ENCODE measurements at regions not wholly inside any gene's neighbourhood (a gene's known extent, or its start where the extent isn't known, plus 50 kb on each side); places are given as distances from the start of the nearest gene placed in this dataset.

- no peak for DNase-seq (ENCODE audit: low read depth in 3 of 3)
Measured at GRCh38 chr5:174159327-174160114, 114.0 kb downstream of the NSG2 start.

GRCh38 chr5:174165406-174165805 lies 119.9 kb downstream of the NSG2 start:
- DNase-seq (ENCODE audit: low read depth in 3 of 3), result no peak

DNA sequence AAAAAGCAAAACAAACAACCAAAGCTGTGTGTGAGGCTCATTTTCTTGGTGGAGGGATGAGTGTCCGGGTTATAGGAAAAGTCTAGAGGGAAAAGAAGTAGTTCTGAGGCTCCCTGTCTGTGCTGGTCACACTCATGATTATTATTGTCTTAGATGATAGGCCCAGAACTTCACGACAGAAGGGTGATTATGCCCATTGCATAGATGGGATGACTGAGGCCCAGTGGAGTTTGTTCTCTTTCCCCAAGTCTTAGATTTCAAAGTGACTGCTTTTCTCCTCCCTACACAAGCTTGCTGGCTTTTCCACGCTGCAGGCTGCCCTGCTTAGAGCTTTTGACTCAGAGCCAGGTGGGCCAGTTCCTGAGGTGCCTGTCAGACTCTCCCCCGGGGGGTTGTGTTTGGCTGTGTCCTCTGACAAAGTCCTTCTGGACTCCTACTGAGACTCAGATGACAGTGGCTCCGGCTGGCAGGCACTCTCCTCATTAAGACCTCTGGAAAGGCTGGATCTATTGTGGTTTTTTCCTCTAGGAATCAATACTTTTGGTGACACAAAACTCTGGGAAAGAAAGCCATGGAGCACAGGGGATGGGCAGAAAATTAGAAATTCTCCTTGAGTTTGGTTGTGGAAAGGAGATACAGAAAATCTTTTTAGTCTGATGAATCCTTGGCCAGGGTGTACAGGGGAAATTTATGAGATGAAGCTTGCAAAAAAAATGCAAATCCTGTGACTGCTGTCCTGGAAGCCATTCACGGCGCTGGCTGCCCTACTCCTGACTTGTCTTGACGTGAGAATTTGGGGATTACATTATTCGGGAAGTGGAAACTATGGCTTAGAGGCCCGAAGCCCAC lies 120.9 kb downstream of the NSG2 start:
- DNase-seq (ENCODE audit: low read depth in 3 of 3), result no peak

DNA sequence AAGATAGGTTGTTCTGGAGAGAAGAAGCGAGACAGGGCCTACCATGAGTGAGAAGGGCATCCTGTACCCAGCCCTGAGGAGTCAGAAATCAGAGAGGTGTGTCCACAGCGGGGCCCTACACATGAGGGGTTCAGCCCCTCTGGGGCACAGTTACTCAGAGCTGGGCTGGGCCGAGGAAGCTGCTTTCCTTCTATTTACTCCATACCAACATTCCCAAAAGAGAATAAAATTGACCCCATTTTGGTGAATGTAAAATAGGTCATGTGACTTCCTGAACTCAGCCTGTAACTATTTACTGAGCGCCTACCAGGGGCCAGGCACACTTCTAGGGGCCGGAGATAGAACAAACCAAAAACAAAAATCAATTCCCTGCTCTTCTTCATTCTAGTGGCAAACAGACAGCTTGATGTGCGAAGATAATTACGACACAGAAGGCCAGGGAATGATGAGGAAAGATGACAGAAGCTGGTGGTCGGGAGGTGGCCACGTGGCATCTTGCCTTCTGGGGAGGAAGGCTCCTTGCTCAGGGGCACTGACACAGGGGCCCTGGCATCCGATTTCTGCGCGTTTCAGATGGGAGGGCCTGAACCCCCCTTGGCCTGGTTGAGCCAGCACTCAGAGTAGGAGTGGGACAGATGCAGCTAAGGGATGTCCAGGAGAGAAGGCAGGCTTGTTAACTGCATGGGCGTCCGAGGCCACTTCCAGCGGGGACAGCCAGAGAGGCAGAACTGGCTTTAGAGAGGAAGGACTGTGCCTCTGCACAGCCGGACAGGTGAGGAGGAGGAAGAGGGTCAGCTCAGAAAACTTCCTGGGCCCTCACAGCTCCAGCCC lies 121.8 kb downstream of the NSG2 start:
- no peak for DNase-seq (ENCODE audit: low read depth in 3 of 3)

GRCh38 chr5:174172152-174172551 lies 126.6 kb downstream of the NSG2 start:
- no peak for DNase-seq (ENCODE audit: low read depth in 3 of 3)

GRCh38 chr5:174172566-174172965 lies 127.1 kb downstream of the NSG2 start:
- no peak for DNase-seq (ENCODE audit: low read depth in 3 of 3)

DNA sequence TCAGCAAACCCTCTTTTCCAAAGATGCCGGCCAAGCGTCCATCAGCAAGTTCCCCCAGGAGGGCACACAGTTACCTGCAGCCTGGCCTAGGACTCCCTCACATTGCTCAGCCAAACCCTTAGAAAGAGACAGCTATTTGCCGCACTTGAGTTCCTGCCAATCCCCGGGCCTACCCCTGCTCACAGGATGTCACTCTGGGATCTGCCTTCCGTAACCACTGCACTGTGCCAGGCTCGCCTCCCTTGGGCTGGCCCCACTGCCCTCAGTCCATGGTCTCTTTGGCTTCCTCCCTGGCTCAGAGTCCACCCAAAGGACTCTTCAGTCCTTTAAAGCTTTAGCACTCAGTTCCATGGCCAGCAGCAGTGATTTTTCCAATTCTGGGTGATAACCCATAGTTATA lies 128.3 kb downstream of the NSG2 start:
- DNase-seq (ENCODE audit: low read depth in 3 of 3), result no peak

- no peak for DNase-seq (ENCODE audit: low read depth in 3 of 3)
Measured at GRCh38 chr5:174175716-174176268, 130.3 kb downstream of the NSG2 start.

DNA sequence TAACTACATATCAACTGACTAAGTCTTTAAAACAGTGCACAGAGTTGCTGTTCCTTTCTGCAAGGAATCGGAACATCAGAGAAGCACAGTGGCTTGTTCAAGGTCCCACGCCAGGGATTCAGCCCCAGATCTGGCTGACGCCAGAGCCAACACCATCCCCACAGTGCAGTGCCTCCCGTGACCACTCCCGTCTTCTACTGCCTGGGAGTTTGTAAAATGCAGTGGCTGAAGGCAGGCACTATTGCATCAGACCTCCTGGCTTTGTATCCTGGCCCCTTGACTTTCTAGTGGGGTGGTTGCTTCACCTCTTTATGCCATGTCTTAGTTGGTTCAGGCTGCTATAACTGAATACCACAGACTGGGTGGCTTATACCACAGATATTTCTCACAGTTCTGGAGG lies 131.0 kb downstream of the NSG2 start:
- DNase-seq (ENCODE audit: low read depth in 3 of 3), result no peak

- DNase-seq (ENCODE audit: low read depth in 3 of 3), result no peak
Measured at GRCh38 chr5:174177531-174177930, 132.0 kb downstream of the NSG2 start.

DNA sequence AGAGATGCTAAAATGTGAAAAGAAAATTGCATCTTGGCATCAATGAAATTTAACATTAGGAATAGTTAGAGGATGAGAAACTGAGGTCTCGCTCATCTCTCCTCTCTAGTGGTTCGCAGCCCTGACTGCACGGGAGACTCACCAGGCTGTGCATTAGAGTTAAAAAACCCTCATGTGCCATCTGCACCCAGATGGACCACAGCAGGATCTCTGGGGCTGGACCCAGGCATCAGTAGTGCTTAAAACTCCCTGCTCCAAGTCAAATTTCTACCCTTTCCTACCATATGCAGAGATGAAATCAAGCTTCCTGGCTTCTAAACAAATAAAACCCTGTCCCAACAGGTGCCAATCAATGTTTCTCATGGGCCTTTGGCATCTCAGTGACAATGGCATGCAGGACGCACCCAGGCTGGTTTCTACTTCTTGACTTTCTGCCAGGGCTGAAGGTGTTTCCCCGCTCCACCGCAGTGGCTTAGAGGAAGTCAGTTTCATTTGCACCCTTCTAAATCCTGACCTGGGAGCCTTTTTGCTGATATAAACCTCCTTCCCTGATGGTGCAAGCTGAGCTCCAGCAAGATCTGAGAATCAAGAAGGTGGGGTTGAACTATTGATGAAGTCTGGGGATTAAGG lies 132.6 kb downstream of the NSG2 start:
- DNase-seq (ENCODE audit: low read depth in 3 of 3), result no peak

- no peak for DNase-seq (ENCODE audit: low read depth in 3 of 3)
Measured at GRCh38 chr5:174180639-174181038, 135.1 kb downstream of the NSG2 start.

GRCh38 chr5:174182111-174182510 lies 136.6 kb downstream of the NSG2 start:
- DNase-seq (ENCODE audit: low read depth in 3 of 3), result no peak

GRCh38 chr5:174183701-174184100 lies 138.2 kb downstream of the NSG2 start:
- no peak for DNase-seq (ENCODE audit: low read depth in 3 of 3)

- no peak for DNase-seq (ENCODE audit: low read depth in 3 of 3)
Measured at GRCh38 chr5:174185506-174185905, 140.0 kb downstream of the NSG2 start.

DNA sequence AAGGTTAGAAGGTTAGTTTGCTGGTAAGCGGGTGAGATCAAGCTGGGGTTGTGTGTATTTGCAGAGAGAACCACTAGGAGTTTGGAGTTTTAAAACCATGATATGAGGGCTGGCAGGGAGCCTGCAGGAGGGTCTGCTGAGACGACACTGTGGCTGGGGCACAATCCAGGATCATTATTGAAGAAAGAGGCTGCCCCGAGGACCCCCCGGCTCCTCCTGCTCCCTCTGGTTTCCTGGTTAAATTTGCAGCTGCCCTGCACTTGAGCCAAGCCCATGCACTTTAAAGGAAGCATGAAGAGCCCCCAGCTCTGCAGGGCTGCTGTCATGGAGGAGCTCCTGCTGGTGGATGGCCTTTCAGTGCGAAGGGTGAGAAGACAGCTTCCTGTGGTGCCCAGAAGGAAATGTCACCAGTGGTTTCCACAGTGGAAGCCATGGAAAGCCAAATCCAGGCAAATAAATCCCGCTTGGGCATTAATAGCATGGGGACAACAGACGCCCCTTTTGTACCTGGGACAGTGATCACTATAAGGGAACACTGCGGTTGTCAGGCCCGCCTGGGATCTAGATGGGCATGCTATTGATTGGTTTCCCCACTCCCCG lies 140.7 kb downstream of the NSG2 start:
- DNase-seq (ENCODE audit: low read depth in 3 of 3), result no peak

GRCh38 chr5:174187001-174187400 lies 141.5 kb downstream of the NSG2 start:
- no peak for DNase-seq (ENCODE audit: low read depth in 3 of 3)

DNA sequence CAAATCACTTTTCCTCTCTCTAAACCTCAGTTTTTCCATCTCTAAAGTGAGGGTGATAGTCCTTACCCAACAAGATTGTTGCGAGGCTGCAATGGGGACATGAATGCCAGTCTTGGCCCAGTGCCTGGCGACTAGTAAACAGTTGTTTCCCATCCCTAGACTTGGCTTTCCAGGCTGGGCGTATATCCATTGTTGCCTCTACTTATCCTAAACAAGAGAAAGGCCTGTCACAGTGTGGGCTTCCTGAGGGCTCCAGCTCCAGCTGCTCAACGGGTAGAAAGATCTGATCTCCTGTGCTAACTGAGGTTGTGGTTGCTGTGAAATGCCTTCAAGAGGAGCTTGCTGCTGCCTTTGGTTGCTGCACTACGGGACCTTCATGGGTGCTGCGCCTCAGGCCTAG lies 142.0 kb downstream of the NSG2 start:
- no peak for DNase-seq (ENCODE audit: low read depth in 3 of 3)

GRCh38 chr5:174188295-174188694 lies 142.8 kb downstream of the NSG2 start:
- no peak for DNase-seq (ENCODE audit: low read depth in 3 of 3)

GRCh38 chr5:174189654-174190541 lies 144.4 kb downstream of the NSG2 start:
- no peak for DNase-seq (ENCODE audit: low read depth in 3 of 3)
